ENCODE measurements at regions not wholly inside any gene's neighbourhood (a gene's known extent, or its start where the extent isn't known, plus 50 kb on each side); places are given as distances from the start of the nearest gene placed in this dataset.

DNA sequence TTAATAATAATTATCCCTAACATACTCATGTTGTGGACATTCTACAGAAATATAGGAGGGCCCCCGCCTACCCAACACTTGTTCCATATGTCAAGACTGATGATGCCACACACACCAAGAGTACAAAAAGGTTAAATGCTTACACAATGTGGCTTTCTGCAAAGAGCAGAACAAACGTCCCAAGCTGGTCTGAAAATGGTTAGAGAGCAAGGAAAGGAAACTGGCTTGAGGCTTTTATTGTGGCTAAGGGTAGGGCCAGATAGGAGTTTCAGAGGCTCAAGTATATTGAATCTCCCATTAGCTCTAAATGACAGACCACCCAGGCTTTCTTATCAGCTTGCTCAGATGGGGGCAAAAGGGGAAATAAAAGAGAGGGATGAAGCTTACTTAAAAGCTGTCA lies 134.1 kb upstream of the C1QTNF7 start:
- TF ChIP-seq, protein P1, sequence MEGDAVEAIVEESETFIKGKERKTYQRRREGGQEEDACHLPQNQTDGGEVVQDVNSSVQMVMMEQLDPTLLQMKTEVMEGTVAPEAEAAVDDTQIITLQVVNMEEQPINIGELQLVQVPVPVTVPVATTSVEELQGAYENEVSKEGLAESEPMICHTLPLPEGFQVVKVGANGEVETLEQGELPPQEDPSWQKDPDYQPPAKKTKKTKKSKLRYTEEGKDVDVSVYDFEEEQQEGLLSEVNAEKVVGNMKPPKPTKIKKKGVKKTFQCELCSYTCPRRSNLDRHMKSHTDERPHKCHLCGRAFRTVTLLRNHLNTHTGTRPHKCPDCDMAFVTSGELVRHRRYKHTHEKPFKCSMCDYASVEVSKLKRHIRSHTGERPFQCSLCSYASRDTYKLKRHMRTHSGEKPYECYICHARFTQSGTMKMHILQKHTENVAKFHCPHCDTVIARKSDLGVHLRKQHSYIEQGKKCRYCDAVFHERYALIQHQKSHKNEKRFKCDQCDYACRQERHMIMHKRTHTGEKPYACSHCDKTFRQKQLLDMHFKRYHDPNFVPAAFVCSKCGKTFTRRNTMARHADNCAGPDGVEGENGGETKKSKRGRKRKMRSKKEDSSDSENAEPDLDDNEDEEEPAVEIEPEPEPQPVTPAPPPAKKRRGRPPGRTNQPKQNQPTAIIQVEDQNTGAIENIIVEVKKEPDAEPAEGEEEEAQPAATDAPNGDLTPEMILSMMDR (conservative IDR thresholded peaks at IDR 0.05), result no peak
- no peak for TF ChIP-seq ZFX (IDR thresholded peaks at IDR 0.05)

Data from C4-2B (cell line).